ENCODE measurements at regions not wholly inside any gene's neighbourhood (a gene's known extent, or its start where the extent isn't known, plus 50 kb on each side); places are given as distances from the start of the nearest gene placed in this dataset.

- TF ChIP-seq CTCF (IDR thresholded peaks at IDR 0.05; ENCODE audit: insufficient read depth, low read depth, low read length, missing control alignments) = no peak
- DNase-seq (ENCODE audit: low read depth) = peak; percentile 20
- H3K4me3 ChIP-seq (ENCODE audit: low read depth, low read length) = no peak overlapping the region
Observed at GRCh38 chr6:140071601-140072062, 697.2 kb upstream of the CITED2 start.

GRCh38 chr6:140070846-140071473 is 696.5 kb upstream of the CITED2 start:
- H3K4me3 ChIP-seq (ENCODE audit: low read depth, low read length) = no peak overlapping the region
- no peak for DNase-seq (ENCODE audit: low read depth)
- no peak for TF ChIP-seq CTCF (IDR thresholded peaks at IDR 0.05; ENCODE audit: insufficient read depth, low read depth, low read length, missing control alignments)

- TF ChIP-seq CTCF (IDR thresholded peaks at IDR 0.05; ENCODE audit: insufficient read depth, low read depth, low read length, missing control alignments) = no peak
- DNase-seq (ENCODE audit: low read depth) = no peak
- no peak overlapping the region for H3K4me3 ChIP-seq (ENCODE audit: low read depth, low read length)
Observed at GRCh38 chr6:140069576-140069975, 695.1 kb upstream of the CITED2 start.

GRCh38 chr6:140068801-140069200 is 694.4 kb upstream of the CITED2 start:
- no peak overlapping the region for H3K4me3 ChIP-seq (ENCODE audit: low read depth, low read length)
- no peak for DNase-seq (ENCODE audit: low read depth)
- no peak for TF ChIP-seq CTCF (IDR thresholded peaks at IDR 0.05; ENCODE audit: insufficient read depth, low read depth, low read length, missing control alignments)

GRCh38 chr6:140064366-140064765 is 689.9 kb upstream of the CITED2 start:
- TF ChIP-seq CTCF (IDR thresholded peaks at IDR 0.05; ENCODE audit: insufficient read depth, low read depth, low read length, missing control alignments) = no peak
- H3K4me3 ChIP-seq (ENCODE audit: low read depth, low read length) = no peak overlapping the region

GRCh38 chr6:140063021-140063399 is 688.6 kb upstream of the CITED2 start:
- H3K4me3 ChIP-seq (ENCODE audit: low read depth, low read length) = no peak overlapping the region
- DNase-seq (ENCODE audit: low read depth) = no peak
- TF ChIP-seq CTCF (IDR thresholded peaks at IDR 0.05; ENCODE audit: insufficient read depth, low read depth, low read length, missing control alignments) = no peak

More at GRCh38 chr6:140064366-140064765, 689.9 kb upstream of the CITED2 start:
- no peak for DNase-seq (ENCODE audit: low read depth)

All from GM12865 (cell line).